H1 (cell line): ENCODE measurements at regions not wholly inside any gene's neighbourhood (a gene's known extent, or its start where the extent isn't known, plus 50 kb on each side); places are given as distances from the start of the nearest gene placed in this dataset.
"Not testable (repeated sequence)": the region's sequence is repeated elsewhere in the genome, so short reads cannot be mapped to it uniquely, and the experiment has no call there.

Experiments used
- CTCF ChIA-PET: fragments of 300-600 bp; sonication (Branson Sonifier 250); formaldehyde crosslinking; loops from one replicate; lab custom pipeline; 2021; ENCODE audit not compliant: partially characterized antibody; lab: Charles Lee
- POLR2A ChIA-PET: fragments of 300-600 bp; sonication (Branson Sonifier 250); formaldehyde crosslinking; loops from one replicate; lab custom pipeline; 2021; ENCODE audit warnings: inconsistent platforms; ENCODE audit not compliant: partially characterized antibody; lab: Charles Lee
- DNase-seq, 2 experiments: peaks; one replicate each; pipeline versions ENCODE4 v3.0.0 to v3.0.0-alpha.2; 2010 to 2022; ENCODE audit warnings: low spot score in 2 of 2, low read depth in 1 of 2, mixed read lengths in 1 of 2
- FAIRE-seq: peaks from 2 replicates; lab custom pipeline; 2011; peaks lifted over from hg19 to GRCh38; lab: Jason Lieb, UNC
- H2AFZ ChIP-seq: 2 replicates; pipeline ENCODE4 v1.8.1; 2012; ENCODE audit warnings: low read length, inconsistent platforms
- H2AK5ac ChIP-seq: 2 replicates; pipeline ENCODE4 v1.6.1; 2013; ENCODE audit warnings: low read depth, low read length
- H2BK120ac ChIP-seq: replicated peaks from 2 replicates; pipeline ENCODE3; 2013; ENCODE audit warnings: low read depth, low read length, inconsistent platforms
- H2BK12ac ChIP-seq: 2 replicates; pipeline ENCODE4 v1.6.1; 2013; ENCODE audit warnings: low read depth, low read length
- H2BK15ac ChIP-seq: 2 replicates; pipeline ENCODE4 v1.6.1; 2013; ENCODE audit warnings: low read length
- H2BK20ac ChIP-seq: 2 replicates; pipeline ENCODE4 v1.6.1; 2013; ENCODE audit warnings: low read length
- H2BK5ac ChIP-seq: 2 replicates; pipeline ENCODE4 v1.6.1; 2013; ENCODE audit warnings: low read depth, low read length
- H3K14ac ChIP-seq: 2 replicates; pipeline ENCODE4 v1.6.1; 2013; ENCODE audit warnings: inconsistent platforms; ENCODE audit not compliant: insufficient read length
- H3K18ac ChIP-seq: 2 replicates; pipeline ENCODE4 v1.6.1; 2013; ENCODE audit warnings: low read length; ENCODE audit errors: extremely low read depth
- H3K23ac ChIP-seq: 2 replicates; pipeline ENCODE4 v1.6.1; 2013; ENCODE audit warnings: inconsistent platforms; ENCODE audit not compliant: insufficient read length
- H3K23me2 ChIP-seq: 2 replicates; pipeline ENCODE4 v1.6.1; 2013; ENCODE audit warnings: low read depth, low read length
- H3K27ac ChIP-seq: 2 replicates; pipeline ENCODE4 v1.6.1; 2011; ENCODE audit warnings: low read depth, low read length, inconsistent platforms
- H3K27me3 ChIP-seq, 4 experiments: replicated peaks in 1 of 4; 1 replicate in 1 of 4; 2 replicates in 3 of 4; pipeline versions ENCODE4 v1.6.1 to v1.8.1; 2011 to 2013; ENCODE audit warnings: low read length in 3 of 4, mild to moderate bottlenecking in 3 of 4, inconsistent platforms in 2 of 4, mixed read lengths in 2 of 4, moderate library complexity in 1 of 4; ENCODE audit not compliant: control insufficient read depth in 3 of 4, insufficient read depth in 3 of 4; ENCODE audit errors: extremely low read depth in 1 of 4
- H3K36me3 ChIP-seq, 4 experiments: 2 replicates each; pipeline versions ENCODE4 v1.6.1 to v1.8.1; 2011 to 2013; ENCODE audit warnings: mild to moderate bottlenecking in 4 of 4, low read length in 3 of 4, moderate library complexity in 2 of 4, control low read depth in 1 of 4, inconsistent platforms in 1 of 4; ENCODE audit not compliant: insufficient read depth in 4 of 4, control insufficient read depth in 2 of 4
- H3K4ac ChIP-seq: replicated peaks from 2 replicates; pipeline ENCODE3; 2013; ENCODE audit warnings: low read length, low read depth, mixed read lengths, inconsistent platforms; ENCODE audit not compliant: insufficient read length
- H3K4me1 ChIP-seq, 4 experiments: replicated peaks in 1 of 4; 1 replicate in 1 of 4; 2 replicates in 3 of 4; pipeline versions ENCODE4 v1.6.1 to v1.8.1; 2011 to 2013; ENCODE audit warnings: low read length in 3 of 4, inconsistent platforms in 2 of 4, mixed read lengths in 1 of 4; ENCODE audit not compliant: insufficient read depth in 4 of 4, control insufficient read depth in 3 of 4
- H3K4me2 ChIP-seq, 2 experiments: 2 replicates each; pipeline versions ENCODE4 v1.6.1 to v1.8.1; 2011 to 2013; ENCODE audit warnings: low read depth in 2 of 2, low read length in 2 of 2, control low read depth in 1 of 2, inconsistent platforms in 1 of 2, mild to moderate bottlenecking in 1 of 2; ENCODE audit not compliant: insufficient read depth in 1 of 2
- H3K4me3 ChIP-seq, 4 experiments: fragments of 200-600, 300-600 bp in 1 of 4; sonication (generic), shearing (Covaris generic), sonication (Bioruptor Twin) in 1 of 4; 2 replicates each; pipeline versions ENCODE4 v1.5.1 to v1.8.1; 2011 to 2016; ENCODE audit warnings: low read length in 4 of 4, low read depth in 3 of 4, control low read depth in 2 of 4, inconsistent platforms in 2 of 4, mild to moderate bottlenecking in 2 of 4, mixed read lengths in 1 of 4, moderate library complexity in 1 of 4; ENCODE audit not compliant: insufficient read depth in 2 of 4; ENCODE audit errors: extremely low read depth in 1 of 4
- H3K56ac ChIP-seq: replicated peaks from 2 replicates; pipeline ENCODE3; 2013; ENCODE audit warnings: low read depth, mild to moderate bottlenecking, mixed read lengths, low read length, inconsistent platforms; ENCODE audit not compliant: insufficient read length
- H3K79me1 ChIP-seq: 2 replicates; pipeline ENCODE4 v1.6.1; 2013; ENCODE audit warnings: low read depth, low read length, control low read depth
- H3K79me2 ChIP-seq, 2 experiments: 2 replicates each; pipeline versions ENCODE4 v1.6.1 to v1.8.1; 2012 to 2013; ENCODE audit warnings: low read length in 2 of 2, mild to moderate bottlenecking in 2 of 2, inconsistent platforms in 1 of 2; ENCODE audit not compliant: insufficient read depth in 2 of 2, control insufficient read depth in 1 of 2
- H3K9ac ChIP-seq, 4 experiments: replicated peaks in 1 of 4; 1 replicate in 1 of 4; 2 replicates in 3 of 4; pipeline versions ENCODE4 v1.6.1 to v1.8.1; 2011 to 2013; ENCODE audit warnings: low read depth in 3 of 4, low read length in 3 of 4, control low read depth in 2 of 4, mild to moderate bottlenecking in 2 of 4, moderate library complexity in 2 of 4, inconsistent platforms in 1 of 4; ENCODE audit errors: extremely low read depth in 1 of 4
- H3K9me3 ChIP-seq, 2 experiments: 2 replicates each; pipeline versions ENCODE4 v1.6.1 to v1.8.1; 2012 to 2013; ENCODE audit warnings: mild to moderate bottlenecking in 2 of 2, moderate library complexity in 2 of 2, control low read depth in 1 of 2, inconsistent platforms in 1 of 2, low read depth in 1 of 2, low read length in 1 of 2, mixed read lengths in 1 of 2; ENCODE audit not compliant: insufficient read depth in 2 of 2
- H4K20me1 ChIP-seq, 2 experiments: replicated peaks in 1 of 2; 2 replicates each; pipeline versions ENCODE3 to v1.8.1; 2011 to 2013; ENCODE audit warnings: inconsistent platforms in 2 of 2, low read length in 2 of 2, mild to moderate bottlenecking in 1 of 2; ENCODE audit not compliant: insufficient read depth in 2 of 2, control insufficient read depth in 1 of 2
- H4K5ac ChIP-seq: 2 replicates; pipeline ENCODE4 v1.6.1; 2013; ENCODE audit warnings: low read length, low read depth, mixed read lengths, inconsistent platforms; ENCODE audit not compliant: insufficient read length
- H4K8ac ChIP-seq: 2 replicates; pipeline ENCODE4 v1.8.0; 2013; ENCODE audit warnings: mild to moderate bottlenecking, moderate library complexity, low read length, inconsistent platforms; ENCODE audit not compliant: insufficient read depth; ENCODE audit errors: extremely low read depth
- H4K91ac ChIP-seq: replicated peaks from 2 replicates; pipeline ENCODE3; 2013; ENCODE audit warnings: low read length, mixed read lengths, inconsistent platforms; ENCODE audit not compliant: insufficient read length
- BACH1 ChIP-seq: IDR thresholded peaks from 2 replicates; pipeline ENCODE4 v1.6.1; 2012; ENCODE audit warnings: low read length, improper control_type of control experiment
- PHF8 ChIP-seq: fragments of 200-600 bp; sonication (generic); conservative IDR thresholded peaks from 2 replicates; pipeline ENCODE4 v1.7.1; 2012; ENCODE audit warnings: low read depth, mild to moderate bottlenecking, inconsistent platforms, low read length, moderate library complexity
- WGBS, 2 experiments: shearing (Covaris generic) in 1 of 2; methylation state at CpG; one replicate each; pipeline versions ENCODE4 v1.1.6 to v1.1.7; 2013 to 2015; ENCODE audit warnings: low lambda C conversion rate in 2 of 2, mixed read lengths in 2 of 2, inconsistent platforms in 1 of 2, low coverage in 1 of 2, missing lambda C conversion rate in 1 of 2; ENCODE audit not compliant: insufficient replicate concordance in 2 of 2, insufficient coverage in 1 of 2, insufficient read length in 1 of 2; ENCODE audit errors: extremely low coverage in 1 of 2, missing lambda C conversion rate in 1 of 2; 5-methylcytosine and 5-hydroxymethylcytosine counted together

DNA sequence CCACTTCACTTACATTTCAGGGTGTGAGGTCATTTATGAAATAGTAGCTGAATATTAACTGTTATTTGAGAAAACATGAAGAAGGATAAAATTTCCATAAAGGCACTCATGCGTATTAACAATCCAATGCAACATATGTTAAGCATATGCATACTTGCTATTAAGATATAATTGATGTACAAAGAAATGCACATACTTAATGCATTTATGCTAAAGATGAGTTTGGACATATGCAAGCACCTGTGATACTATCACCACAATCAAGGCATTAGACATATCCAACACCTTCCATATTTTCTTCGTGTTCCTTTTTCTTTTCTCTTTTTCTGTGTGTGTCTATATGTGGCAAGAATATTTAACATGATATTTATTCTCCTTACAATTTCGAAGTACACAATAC lies 464.8 kb upstream of the BRINP3 start:
- Histone ChIP-seq H2BK15ac (no peak overlapping the region), H2BK12ac (no peak overlapping the region), H4K91ac (no peak overlapping the region), H3K9ac (no peak overlapping the region), H3K23ac (no peak overlapping the region), H2BK5ac (no peak overlapping the region), H3K4me3 (no peak overlapping the region), H3K79me1 (no peaks in the 10 kb centered on the region), H3K18ac (no peak overlapping the region), H2AFZ (no peak overlapping the region), H2AK5ac (no peak overlapping the region), H3K4ac (no peak overlapping the region), H3K79me2 (no peaks in the 10 kb centered on the region), H3K27me3 (no peaks in the 10 kb centered on the region), H2BK20ac (no peak overlapping the region), H3K4me1 (no peaks in the 10 kb centered on the region), H2BK120ac (no peak overlapping the region), H4K20me1 (no peaks in the 10 kb centered on the region), H3K23me2 (no peaks in the 10 kb centered on the region), H3K56ac (no peak overlapping the region), H3K27ac (no peak overlapping the region), H4K5ac (no peak overlapping the region), H3K36me3 (no peaks in the 10 kb centered on the region), H3K14ac (no peak overlapping the region), H3K4me2 (no peak overlapping the region), H4K8ac (no peak overlapping the region), H3K9me3 (no peaks in the 10 kb centered on the region)
- ChIA-PET CTCF (no interaction called here), POLR2A (no interaction called here)
- WGBS, 2 experiments = 87% methylated on average over 3 of the region's 3 CpGs; no CpG with 5 or more reads in 1 of the 2 experiments
- TF ChIP-seq PHF8 = no peak
- no peak for TF ChIP-seq BACH1
- no peak for DNase-seq
- FAIRE-seq = no peak

DNA sequence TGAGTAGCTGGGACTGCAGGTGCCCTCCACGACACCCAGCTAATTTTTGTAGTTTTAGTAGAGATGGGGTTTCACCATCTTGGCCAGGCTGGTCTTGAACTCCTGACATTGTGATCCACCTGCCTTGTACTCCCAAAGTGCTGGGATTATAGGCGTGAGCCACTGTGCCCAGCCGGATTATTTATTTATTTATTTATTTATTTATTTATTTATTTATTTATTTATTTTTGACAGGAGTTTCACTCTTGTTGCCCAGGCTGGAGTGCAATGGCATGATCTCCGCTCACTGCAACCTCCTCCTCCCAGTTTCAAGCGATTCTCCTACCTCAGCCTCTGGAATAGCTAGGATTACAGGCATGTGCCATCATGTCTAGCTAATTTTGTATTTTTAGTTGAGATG lies 466.1 kb upstream of the BRINP3 start:
- H2BK120ac ChIP-seq, H4K20me1 ChIP-seq, H3K4ac ChIP-seq, H3K9me3 ChIP-seq, H3K23ac ChIP-seq, H3K79me1 ChIP-seq, H4K5ac ChIP-seq, H3K18ac ChIP-seq, H3K4me2 ChIP-seq, H2AK5ac ChIP-seq, H4K91ac ChIP-seq, H3K79me2 ChIP-seq, DNase-seq, FAIRE-seq, H3K27ac ChIP-seq, H3K36me3 ChIP-seq, H3K56ac ChIP-seq, H4K8ac ChIP-seq, H3K4me1 ChIP-seq, H3K23me2 ChIP-seq, H2AFZ ChIP-seq, H3K4me3 ChIP-seq, H3K9ac ChIP-seq, H2BK5ac ChIP-seq, H2BK20ac ChIP-seq, H3K14ac ChIP-seq, CTCF ChIA-PET, H2BK12ac ChIP-seq, H2BK15ac ChIP-seq, POLR2A ChIA-PET, H3K27me3 ChIP-seq: not testable (repeated sequence)
- WGBS, 2 experiments = 89% methylated on average over 5 of the region's 5 CpGs; no CpG with 5 or more reads in 1 of the 2 experiments
